ENCODE measurements at regions not wholly inside any gene's neighbourhood (a gene's known extent, or its start where the extent isn't known, plus 50 kb on each side); places are given as distances from the start of the nearest gene placed in this dataset.

DNA sequence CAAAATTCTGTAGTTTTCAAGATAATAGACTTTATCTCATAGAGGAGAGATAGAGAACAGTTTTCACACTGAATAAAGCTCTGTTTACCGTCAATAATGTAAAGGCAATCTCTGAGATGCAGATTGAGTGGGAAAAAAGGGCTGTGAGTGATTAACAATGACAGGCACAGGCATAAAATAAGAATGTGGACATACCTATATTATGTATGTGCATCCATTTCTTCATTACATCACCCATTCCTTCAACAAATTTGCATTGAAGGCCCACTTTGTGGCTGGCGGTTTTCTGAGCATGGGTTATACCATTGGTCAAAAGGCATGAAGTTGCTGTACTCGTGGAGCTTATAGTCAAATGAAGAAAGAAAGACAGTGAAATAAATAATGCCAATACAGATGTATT is 1431.0 kb downstream of the AACS start:
- H3K9me2 ChIP-seq (replicated peaks; ENCODE audit: insufficient read depth, low read length): no peaks in the 10 kb centered on the region
- H3K9ac ChIP-seq (ENCODE audit: low read length): no peak overlapping the region
- H3K36me3 ChIP-seq (ENCODE audit: low read length): no peaks in the 10 kb centered on the region
- no peaks in the 10 kb centered on the region for H3K27me3 ChIP-seq (ENCODE audit: low read length)
- no peak overlapping the region for H3K4me3 ChIP-seq (ENCODE audit: insufficient read depth, low read length, poor library complexity, severe bottlenecking)
- H3K9me3 ChIP-seq (ENCODE audit: insufficient read depth, low read length): no peaks in the 10 kb centered on the region
- H3K4me2 ChIP-seq (ENCODE audit: low read depth, low read length, poor library complexity, severe bottlenecking): no peak overlapping the region
- H2AFZ ChIP-seq (ENCODE audit: low read depth, low read length, severe bottlenecking): no peak overlapping the region
- no peak for TF ChIP-seq EZH2phosphoT487 (conservative IDR thresholded peaks at IDR 0.05; ENCODE audit: low read length)
- TF ChIP-seq, protein P1, sequence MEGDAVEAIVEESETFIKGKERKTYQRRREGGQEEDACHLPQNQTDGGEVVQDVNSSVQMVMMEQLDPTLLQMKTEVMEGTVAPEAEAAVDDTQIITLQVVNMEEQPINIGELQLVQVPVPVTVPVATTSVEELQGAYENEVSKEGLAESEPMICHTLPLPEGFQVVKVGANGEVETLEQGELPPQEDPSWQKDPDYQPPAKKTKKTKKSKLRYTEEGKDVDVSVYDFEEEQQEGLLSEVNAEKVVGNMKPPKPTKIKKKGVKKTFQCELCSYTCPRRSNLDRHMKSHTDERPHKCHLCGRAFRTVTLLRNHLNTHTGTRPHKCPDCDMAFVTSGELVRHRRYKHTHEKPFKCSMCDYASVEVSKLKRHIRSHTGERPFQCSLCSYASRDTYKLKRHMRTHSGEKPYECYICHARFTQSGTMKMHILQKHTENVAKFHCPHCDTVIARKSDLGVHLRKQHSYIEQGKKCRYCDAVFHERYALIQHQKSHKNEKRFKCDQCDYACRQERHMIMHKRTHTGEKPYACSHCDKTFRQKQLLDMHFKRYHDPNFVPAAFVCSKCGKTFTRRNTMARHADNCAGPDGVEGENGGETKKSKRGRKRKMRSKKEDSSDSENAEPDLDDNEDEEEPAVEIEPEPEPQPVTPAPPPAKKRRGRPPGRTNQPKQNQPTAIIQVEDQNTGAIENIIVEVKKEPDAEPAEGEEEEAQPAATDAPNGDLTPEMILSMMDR (IDR thresholded peaks at IDR 0.05; ENCODE audit: insufficient read depth, low read length, poor library complexity, severe bottlenecking): no peak
- H3K27ac ChIP-seq (ENCODE audit: low read depth, low read length): no peak overlapping the region
- H4K20me1 ChIP-seq (ENCODE audit: low read depth, low read length): no peaks in the 10 kb centered on the region
- no peaks in the 10 kb centered on the region for H3F3A ChIP-seq (ENCODE audit: insufficient read depth)
- H3K79me2 ChIP-seq (ENCODE audit: insufficient read depth, low read length): no peaks in the 10 kb centered on the region

DNA sequence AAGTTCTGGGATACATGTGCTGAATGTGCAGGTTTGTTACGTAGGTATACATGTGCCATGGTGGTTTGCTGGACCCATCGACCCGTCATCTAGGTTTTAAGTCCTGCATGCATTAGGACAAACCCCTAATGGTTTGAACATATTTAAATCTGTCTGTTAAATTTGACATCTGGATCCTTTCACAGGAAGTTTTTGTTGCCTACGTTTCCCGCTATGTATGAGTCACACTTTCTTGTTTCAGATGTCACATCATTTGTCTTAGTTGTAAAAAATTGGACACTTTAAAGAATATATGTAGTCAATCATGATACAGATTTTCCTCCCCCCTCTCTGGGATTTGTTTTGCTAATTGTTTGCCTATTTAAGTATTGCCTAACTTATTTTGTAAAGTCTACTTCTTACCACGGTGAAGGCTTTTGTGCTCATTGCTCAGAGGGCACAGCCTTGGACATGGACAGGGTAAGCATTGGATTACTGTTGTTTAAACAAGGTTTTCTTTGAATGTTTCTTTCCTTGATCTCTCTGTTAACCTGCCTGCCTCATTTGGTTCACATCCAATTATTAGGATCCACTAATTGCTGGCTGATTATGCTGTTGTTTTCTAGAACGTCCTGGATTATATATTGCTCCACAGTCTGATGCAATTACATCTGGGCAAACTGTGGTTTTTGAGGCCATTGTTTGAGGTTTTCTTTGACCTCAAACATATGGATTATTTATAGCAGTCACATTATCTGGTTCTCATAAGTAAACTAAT is 1441.4 kb downstream of the AACS start:
- no peaks in the 10 kb centered on the region for H3F3A ChIP-seq (ENCODE audit: insufficient read depth)
- no peaks in the 10 kb centered on the region for H3K27me3 ChIP-seq (ENCODE audit: low read length)
- H3K9ac ChIP-seq (ENCODE audit: low read length): no peak overlapping the region
- H3K36me3 ChIP-seq (ENCODE audit: low read length): no peaks in the 10 kb centered on the region
- no peaks in the 10 kb centered on the region for H3K9me3 ChIP-seq (ENCODE audit: insufficient read depth, low read length)
- no peak overlapping the region for H3K27ac ChIP-seq (ENCODE audit: low read depth, low read length)
- H3K9me2 ChIP-seq (replicated peaks; ENCODE audit: insufficient read depth, low read length): no peaks in the 10 kb centered on the region
- H3K4me3 ChIP-seq (ENCODE audit: insufficient read depth, low read length, poor library complexity, severe bottlenecking): no peak overlapping the region
- no peak overlapping the region for H2AFZ ChIP-seq (ENCODE audit: low read depth, low read length, severe bottlenecking)
- no peaks in the 10 kb centered on the region for H3K79me2 ChIP-seq (ENCODE audit: insufficient read depth, low read length)
- no peak for TF ChIP-seq EZH2phosphoT487 (conservative IDR thresholded peaks at IDR 0.05; ENCODE audit: low read length)
- TF ChIP-seq, protein P1 (IDR thresholded peaks at IDR 0.05; ENCODE audit: insufficient read depth, low read length, poor library complexity, severe bottlenecking): no peak
- no peaks in the 10 kb centered on the region for H4K20me1 ChIP-seq (ENCODE audit: low read depth, low read length)
- no peak overlapping the region for H3K4me2 ChIP-seq (ENCODE audit: low read depth, low read length, poor library complexity, severe bottlenecking)

DNA sequence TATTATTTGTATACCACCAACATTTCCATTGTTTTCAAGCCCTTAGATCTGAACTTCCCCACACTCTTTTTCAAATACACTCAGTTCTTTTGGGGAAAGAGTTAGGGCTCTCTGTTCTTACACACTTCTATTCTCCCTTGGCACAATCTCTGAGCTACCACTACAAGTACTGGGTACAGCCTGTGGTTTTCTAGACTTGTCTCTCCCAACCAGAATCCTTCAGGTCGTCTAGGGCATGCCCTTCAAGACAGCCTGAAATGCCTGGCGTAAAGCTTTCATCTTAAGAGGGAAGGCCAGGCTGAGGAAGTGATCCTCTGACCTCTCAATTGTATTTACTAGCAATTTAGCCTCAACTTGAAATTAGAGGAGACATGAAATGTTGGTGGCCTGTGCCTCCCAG is 1442.0 kb downstream of the AACS start:
- H3K4me2 ChIP-seq (ENCODE audit: low read depth, low read length, poor library complexity, severe bottlenecking): no peak overlapping the region
- H3K79me2 ChIP-seq (ENCODE audit: insufficient read depth, low read length): no peaks in the 10 kb centered on the region
- no peak overlapping the region for H2AFZ ChIP-seq (ENCODE audit: low read depth, low read length, severe bottlenecking)
- H3K9me2 ChIP-seq (replicated peaks; ENCODE audit: insufficient read depth, low read length): no peaks in the 10 kb centered on the region
- no peak overlapping the region for H3K9ac ChIP-seq (ENCODE audit: low read length)
- no peak overlapping the region for H3K27ac ChIP-seq (ENCODE audit: low read depth, low read length)
- no peak overlapping the region for H3K4me3 ChIP-seq (ENCODE audit: insufficient read depth, low read length, poor library complexity, severe bottlenecking)
- TF ChIP-seq EZH2phosphoT487 (conservative IDR thresholded peaks at IDR 0.05; ENCODE audit: low read length): no peak
- TF ChIP-seq, protein P1 (IDR thresholded peaks at IDR 0.05; ENCODE audit: insufficient read depth, low read length, poor library complexity, severe bottlenecking): no peak
- no peaks in the 10 kb centered on the region for H4K20me1 ChIP-seq (ENCODE audit: low read depth, low read length)
- H3F3A ChIP-seq (ENCODE audit: insufficient read depth): no peaks in the 10 kb centered on the region
- H3K27me3 ChIP-seq (ENCODE audit: low read length): no peaks in the 10 kb centered on the region
- no peaks in the 10 kb centered on the region for H3K9me3 ChIP-seq (ENCODE audit: insufficient read depth, low read length)
- no peaks in the 10 kb centered on the region for H3K36me3 ChIP-seq (ENCODE audit: low read length)
